ENCODE measurements at regions not wholly inside any gene's neighbourhood (a gene's known extent, or its start where the extent isn't known, plus 50 kb on each side); places are given as distances from the start of the nearest gene placed in this dataset.

DNA sequence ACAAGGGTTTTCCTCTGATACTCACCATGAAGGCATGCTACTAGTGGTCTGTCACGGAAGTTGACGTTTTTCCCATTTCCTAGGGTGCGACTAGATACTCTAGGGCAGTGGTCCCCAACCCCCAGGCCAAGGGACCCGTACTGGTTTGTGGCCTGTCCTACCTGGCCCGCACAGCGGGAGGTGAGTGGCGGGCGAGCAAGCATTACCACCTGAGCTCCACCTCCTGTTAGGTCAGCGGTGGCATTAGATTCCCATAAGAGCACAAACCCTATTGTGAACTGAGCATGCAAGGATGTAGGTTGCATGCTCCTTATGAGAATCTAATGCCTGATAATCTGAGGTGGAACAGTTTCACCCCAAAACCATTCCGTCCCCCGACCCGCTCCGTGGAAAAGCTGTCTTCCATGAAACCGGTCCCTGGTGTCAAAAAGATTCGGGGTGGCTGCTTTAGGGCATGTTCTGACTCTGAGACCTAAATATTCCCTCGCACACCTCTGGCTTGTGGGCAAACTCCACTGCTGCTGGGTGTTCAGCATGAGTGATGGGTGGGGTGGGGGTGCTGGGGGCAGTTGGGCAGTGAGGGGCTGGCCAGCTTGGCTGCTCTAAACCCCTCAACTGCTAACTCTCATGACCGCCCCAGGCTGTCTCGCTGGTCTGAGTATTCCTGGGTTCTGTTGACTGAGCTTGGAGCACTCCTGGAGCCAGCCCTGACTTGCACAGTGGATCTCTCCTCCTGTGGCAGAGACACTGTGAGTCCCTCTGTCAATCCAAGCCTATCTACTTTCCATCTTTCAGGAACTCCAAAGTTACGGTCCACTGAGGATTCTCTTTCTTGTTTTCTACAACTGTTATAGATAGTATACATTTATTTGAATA lies 78.3 kb upstream of the NEK6 start:
- WGBS = 82% methylated on average over 8 of the region's 19 CpGs
- Histone ChIP-seq H3K4me3 (no peak overlapping the region), H3K36me3 (no peaks in the 10 kb centered on the region), H3K27ac (replicated peaks in 1 of 4) (no peak overlapping the region), H3K27me3 (peaks cover 0 to 42% (median 0%) of the 10 kb centered on the region in 4 donors), H3K4me1 (peaks cover 0 to 6% (median 2%) of the 10 kb centered on the region in 4 donors), H3K9me3 (no peaks in the 10 kb centered on the region)
- TF ChIP-seq, protein P1, sequence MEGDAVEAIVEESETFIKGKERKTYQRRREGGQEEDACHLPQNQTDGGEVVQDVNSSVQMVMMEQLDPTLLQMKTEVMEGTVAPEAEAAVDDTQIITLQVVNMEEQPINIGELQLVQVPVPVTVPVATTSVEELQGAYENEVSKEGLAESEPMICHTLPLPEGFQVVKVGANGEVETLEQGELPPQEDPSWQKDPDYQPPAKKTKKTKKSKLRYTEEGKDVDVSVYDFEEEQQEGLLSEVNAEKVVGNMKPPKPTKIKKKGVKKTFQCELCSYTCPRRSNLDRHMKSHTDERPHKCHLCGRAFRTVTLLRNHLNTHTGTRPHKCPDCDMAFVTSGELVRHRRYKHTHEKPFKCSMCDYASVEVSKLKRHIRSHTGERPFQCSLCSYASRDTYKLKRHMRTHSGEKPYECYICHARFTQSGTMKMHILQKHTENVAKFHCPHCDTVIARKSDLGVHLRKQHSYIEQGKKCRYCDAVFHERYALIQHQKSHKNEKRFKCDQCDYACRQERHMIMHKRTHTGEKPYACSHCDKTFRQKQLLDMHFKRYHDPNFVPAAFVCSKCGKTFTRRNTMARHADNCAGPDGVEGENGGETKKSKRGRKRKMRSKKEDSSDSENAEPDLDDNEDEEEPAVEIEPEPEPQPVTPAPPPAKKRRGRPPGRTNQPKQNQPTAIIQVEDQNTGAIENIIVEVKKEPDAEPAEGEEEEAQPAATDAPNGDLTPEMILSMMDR (IDR thresholded peaks at IDR 0.05) = no peak
- TF ChIP-seq POLR2A (IDR thresholded peaks at IDR 0.05; ENCODE audit: low read depth) = no peak
- no peak for TF ChIP-seq EP300 (IDR thresholded peaks at IDR 0.05)
- no peak for TF ChIP-seq POLR2AphosphoS5 (IDR thresholded peaks at IDR 0.05)
- intact Hi-C loops (cut with DNase I) = no loop called here
- no peak for DNase-seq (ENCODE audit: extremely low spot score)

DNA sequence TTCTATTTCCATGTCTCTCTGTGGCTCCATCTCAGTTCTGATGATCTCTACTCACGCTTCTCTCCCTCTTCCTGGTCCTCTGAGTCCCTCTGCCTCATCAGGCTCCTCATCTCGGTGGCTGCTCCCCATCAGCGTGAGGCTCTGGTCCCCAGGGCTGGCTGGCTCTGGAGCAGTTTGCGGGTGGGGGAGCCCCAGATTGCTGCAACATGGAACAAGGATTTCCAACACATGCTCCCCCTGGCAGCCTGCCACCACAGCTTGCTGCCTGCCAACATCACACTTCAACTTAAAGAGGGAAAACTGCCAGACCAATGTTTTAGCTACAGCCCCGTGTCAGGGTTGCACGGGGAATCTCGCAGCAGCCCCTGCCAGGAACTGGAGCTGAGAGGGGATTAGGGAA lies 77.2 kb upstream of the NEK6 start:
- Histone ChIP-seq H3K4me1 (peaks cover 0 to 6% (median 2%) of the 10 kb centered on the region in 4 donors), H3K9me3 (no peaks in the 10 kb centered on the region), H3K4me3 (no peak overlapping the region), H3K36me3 (no peaks in the 10 kb centered on the region), H3K27me3 (peaks cover 0 to 44% (median 0%) of the 10 kb centered on the region in 4 donors), H3K27ac (replicated peaks in 1 of 4) (no peak overlapping the region)
- DNase-seq (ENCODE audit: extremely low spot score) = no peak
- no peak for TF ChIP-seq EP300 (IDR thresholded peaks at IDR 0.05)
- no peak for TF ChIP-seq POLR2AphosphoS5 (IDR thresholded peaks at IDR 0.05)
- TF ChIP-seq POLR2A (IDR thresholded peaks at IDR 0.05; ENCODE audit: low read depth) = no peak
- TF ChIP-seq, protein P1 (IDR thresholded peaks at IDR 0.05) = no peak
- intact Hi-C loops (cut with DNase I) = no loop called here
- 14% methylated on average over 7 of the region's 7 CpGs for WGBS

DNA sequence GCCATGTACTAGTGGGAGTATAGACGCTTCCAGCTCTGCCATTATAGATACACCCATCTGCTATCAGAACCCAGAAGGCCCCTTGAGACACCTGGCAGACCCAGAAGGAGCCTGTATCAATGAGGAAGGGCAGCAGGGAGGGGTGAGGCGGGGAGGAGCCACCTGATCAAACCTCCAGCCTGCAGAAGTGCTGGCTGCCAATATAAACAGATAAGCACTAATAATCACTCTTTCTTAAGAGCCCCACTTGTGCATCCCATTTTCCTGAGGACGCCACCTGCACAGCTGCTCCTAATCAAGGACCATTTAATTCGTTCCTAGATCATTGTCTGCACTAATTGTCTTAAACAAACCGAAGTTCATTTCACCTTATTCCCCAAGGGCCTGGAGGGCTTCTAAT lies 75.0 kb upstream of the NEK6 start:
- DNase-seq (ENCODE audit: extremely low spot score) = peak; percentile 62
- intact Hi-C loops (cut with DNase I) = no loop called here
- Histone ChIP-seq H3K4me1 (peaks cover 0 to 6% (median 2%) of the 10 kb centered on the region in 4 donors), H3K9me3 (no peaks in the 10 kb centered on the region), H3K27me3 (peaks cover 0 to 61% (median 0%) of the 10 kb centered on the region in 4 donors), H3K4me3 (no peak overlapping the region), H3K36me3 (no peaks in the 10 kb centered on the region), H3K27ac (replicated peaks in 1 of 4) (no peak overlapping the region)
- TF ChIP-seq EP300 (IDR thresholded peaks at IDR 0.05) (no peak), POLR2A (IDR thresholded peaks at IDR 0.05; ENCODE audit: low read depth) (no peak), POLR2AphosphoS5 (IDR thresholded peaks at IDR 0.05) (no peak)
- TF ChIP-seq, protein P1 (IDR thresholded peaks at IDR 0.05) = no peak
- 72% methylated on average over 5 of the region's 5 CpGs for WGBS

DNA sequence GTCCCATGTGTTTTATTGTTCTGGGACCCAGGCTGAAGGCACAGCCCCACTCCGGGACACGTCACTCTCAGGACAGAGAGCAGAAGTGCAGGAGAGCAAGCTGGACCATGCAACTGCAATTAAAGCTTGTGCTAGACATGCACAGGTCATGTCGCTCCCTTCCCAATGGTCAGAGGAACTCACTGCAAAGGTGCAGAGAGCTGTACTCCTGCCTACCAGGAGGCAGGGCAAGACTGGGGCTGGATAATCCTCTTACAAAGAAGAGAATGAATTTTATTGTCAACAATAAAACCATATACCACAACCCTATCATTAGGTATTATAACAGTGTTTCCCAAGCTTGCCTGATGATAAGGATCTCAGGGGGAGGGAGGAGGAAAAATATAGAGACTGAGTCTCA lies 74.0 kb upstream of the NEK6 start:
- intact Hi-C loops (cut with DNase I) = no loop called here
- TF ChIP-seq POLR2AphosphoS5 (IDR thresholded peaks at IDR 0.05) = no peak
- no peak for TF ChIP-seq POLR2A (IDR thresholded peaks at IDR 0.05; ENCODE audit: low read depth)
- TF ChIP-seq, protein P1 (IDR thresholded peaks at IDR 0.05) = no peak
- DNase-seq (ENCODE audit: extremely low spot score) = peak; percentile 24

More for the DNA sequence above, 74.0 kb upstream of the NEK6 start:
- Histone ChIP-seq H3K27ac (replicated peaks in 1 of 4) (no peak overlapping the region), H3K4me1 (peaks cover 0 to 6% (median 2%) of the 10 kb centered on the region in 4 donors), H3K27me3 (peaks cover 0 to 71% (median 0%) of the 10 kb centered on the region in 4 donors), H3K4me3 (no peak overlapping the region), H3K9me3 (no peaks in the 10 kb centered on the region), H3K36me3 (no peaks in the 10 kb centered on the region)
- 100% methylated on average over 3 of the region's 3 CpGs for WGBS
